ENCODE measurements at regions not wholly inside any gene's neighbourhood (a gene's known extent, or its start where the extent isn't known, plus 50 kb on each side); places are given as distances from the start of the nearest gene placed in this dataset.

DNA sequence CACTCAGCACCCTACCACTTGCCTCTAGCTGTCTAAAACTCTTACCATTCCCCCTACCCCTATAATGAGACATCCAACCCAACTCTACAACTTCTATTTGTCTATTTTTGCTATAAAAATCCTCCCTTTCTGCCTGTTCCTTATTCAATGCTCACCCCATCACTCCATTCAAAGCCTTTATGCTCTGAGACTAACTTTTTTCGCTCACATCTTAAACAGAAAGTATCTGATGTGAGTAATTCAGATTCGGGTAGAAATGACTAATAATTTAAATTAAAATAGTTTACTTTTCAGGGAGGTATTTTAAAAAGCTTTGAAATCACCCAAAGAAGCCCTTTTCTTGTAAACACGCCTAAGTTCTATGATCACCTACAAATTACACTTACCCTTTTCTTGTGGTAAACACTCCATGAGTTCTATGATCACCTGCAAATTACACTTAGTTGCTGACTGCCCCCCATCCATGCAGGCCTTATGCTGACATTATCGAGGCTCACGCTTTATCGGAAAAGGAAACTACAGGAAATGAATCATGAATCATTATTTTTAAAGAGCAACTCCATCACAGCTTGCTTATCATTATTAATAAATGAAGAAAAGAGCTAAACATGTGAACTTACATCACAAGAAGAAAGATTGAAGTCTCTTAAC is 168.7 kb upstream of the PPP1R2C start:
- DNase-seq (ENCODE audit: low read depth in 2 of 2) = no peak

DNA sequence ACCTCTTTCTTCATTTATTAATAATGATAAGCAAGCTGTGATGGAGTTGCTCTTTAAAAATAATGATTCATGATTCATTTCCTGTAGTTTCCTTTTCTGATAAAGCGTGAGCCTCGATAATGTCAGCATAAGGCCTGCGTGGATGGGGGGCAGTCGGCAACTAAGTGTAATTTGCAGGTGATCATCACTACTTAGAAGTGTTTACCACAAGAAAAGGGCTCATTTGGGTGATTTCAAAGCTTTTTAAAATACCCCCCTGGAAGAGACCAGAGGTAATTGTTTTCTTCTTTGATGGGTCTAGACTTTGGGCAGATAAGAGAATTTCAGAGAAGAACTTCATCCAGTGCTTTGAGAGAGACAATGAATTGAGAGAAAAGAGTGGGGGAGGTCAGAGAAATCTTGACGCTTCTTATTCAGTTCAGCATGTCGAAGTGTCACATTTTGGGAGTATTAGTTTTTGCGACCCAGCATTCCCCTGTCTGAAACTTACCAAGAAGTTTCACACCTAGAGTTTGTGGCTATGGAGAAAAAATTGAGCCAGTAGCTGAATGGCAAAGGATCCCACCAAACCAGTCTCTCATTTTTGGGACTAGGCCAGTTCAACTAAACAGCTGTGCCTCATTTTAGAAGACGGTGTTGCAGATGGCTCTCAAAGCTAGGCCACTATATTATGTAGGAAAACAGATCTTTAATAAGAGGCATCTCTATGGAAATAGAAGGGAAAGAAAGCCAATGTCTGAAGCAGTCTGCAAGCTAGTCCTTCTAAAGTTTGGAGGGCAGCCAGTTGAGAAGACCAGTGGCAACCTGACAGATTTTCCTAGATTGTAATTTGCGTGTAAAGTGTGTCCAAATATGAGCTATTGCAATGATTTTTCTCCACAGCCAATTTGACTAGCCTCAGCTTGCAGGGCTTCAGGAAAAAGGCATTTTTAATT is 171.0 kb upstream of the PPP1R2C start:
- DNase-seq (ENCODE audit: low read depth in 2 of 2) = no peak

DNA sequence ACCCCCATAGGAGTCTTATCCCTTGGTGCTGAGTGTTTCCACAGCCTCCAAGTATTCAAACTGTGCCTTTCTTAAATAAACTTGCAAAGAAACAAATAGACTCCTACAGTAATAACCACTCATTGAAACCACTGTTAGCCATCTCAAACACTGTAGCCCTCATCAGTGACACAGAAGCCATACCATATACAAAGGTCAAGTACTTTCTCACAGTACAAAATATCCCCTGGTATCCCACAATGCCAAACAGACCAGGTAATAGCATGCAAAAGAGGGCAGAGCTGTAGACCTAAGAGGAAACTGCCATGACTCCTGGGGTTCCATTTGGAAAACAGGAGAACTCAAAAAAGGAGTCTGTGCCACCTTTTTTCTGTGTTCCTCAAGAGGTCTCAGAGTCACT is 173.8 kb upstream of the PPP1R2C start:
- DNase-seq (ENCODE audit: low read depth in 2 of 2) = no peak

DNA sequence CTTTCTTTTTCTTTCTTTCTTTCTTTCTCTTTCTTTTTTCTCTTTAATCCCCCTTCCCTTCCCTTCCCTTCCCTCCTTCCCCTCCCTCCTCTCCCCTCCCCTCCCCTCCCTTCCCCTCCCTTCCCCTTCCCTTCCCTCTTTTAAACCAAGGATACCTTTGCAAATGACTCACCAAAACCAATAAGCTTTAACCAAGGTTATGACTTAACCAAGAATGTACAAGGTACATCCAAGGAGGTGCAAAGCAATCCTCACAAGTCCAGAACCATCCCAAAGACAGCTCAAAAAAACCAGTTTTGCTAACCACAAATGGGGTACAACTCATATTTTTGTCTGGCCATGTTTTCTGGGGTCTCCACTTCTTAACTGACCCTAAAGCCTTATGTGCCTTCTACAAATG is 174.7 kb upstream of the PPP1R2C start:
- no peak for DNase-seq (ENCODE audit: low read depth in 2 of 2)

DNA sequence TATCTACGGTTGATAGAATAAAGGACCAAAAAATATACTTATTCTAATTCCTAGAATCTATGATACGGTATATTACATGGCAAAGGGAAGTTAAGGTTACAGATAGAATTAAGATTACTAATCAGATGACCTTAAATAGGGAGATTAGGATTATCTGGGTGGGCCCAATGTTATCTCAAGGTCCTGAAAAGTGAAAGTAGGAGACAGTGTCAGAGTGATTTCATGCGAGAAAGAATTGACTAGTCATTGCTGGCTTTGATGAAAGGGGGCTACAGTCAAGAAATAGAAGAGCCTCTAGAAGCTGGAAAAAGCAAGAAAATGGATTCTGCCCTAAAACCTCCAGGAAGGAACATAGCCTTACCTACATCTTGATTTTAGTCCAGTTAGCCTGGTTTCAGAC is 176.9 kb upstream of the PPP1R2C start:
- no peak for DNase-seq (ENCODE audit: low read depth in 2 of 2)

DNA sequence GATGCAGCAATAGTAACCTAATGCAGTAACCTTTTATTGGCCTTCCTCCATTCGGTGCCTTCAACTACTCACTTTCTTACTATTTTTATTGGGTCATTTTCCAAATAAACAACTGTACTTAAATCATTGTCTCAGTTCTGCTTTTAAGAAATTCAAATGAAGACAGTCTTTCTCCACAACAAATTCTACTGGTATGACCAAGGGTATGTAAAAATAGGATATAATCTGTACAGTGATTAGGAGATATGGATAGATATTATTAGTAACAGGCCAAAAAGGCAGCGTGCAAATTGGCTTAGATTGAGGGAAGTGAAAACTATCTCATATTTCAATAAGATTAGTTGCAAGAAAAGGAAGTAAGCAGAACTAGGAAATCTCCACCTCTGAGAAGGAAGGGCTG is 177.4 kb upstream of the PPP1R2C start:
- DNase-seq (ENCODE audit: low read depth in 2 of 2) = no peak

DNA sequence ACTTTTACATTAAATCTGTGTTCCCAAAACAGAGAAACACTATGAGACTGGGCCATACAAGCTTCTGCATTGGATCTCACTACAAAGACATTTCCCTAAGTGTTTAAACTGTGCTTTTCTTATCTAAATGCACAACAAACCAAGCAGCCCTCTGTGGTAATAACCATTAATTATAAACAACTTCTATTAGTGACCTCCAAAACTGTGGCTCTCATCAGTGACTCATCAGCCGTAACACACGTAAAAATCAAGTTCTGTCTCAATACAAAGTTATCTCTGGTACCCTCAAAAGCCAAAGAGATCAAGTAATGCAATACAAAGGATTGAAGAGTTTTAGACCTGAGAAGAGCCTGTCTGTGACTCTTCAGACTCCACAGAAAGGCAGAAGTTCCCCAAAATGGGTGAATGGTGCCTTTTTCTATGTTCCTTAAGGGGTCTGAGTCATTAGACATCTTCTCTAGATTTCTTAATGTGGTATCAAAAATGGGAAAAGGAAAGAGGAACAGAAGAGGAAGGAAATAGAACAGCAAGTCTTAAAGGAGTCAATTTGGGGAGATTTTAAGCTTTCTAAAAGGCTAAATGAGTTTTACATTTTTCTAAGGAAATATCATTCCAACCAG is 189.8 kb upstream of the PPP1R2C start:
- no peak for DNase-seq (ENCODE audit: low read depth in 2 of 2)

DNA sequence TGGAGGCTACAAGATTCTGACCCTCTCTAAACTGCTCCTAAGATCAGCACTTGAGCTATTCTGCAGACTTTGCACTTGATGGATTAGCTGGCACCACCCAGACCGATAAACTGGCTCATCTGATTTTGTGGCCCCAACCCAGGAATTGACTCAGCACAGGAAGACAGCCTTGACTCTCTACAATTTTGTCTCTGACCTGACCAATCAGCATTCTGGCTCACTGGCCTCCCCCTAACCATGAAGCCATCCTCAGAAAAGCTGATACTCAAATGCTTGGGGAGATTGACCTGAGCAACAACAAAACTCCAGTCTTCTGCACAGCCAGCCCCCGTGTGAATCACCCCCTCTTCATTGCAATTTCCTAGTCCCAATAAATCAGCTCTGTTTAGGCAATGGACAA is 195.4 kb upstream of the PPP1R2C start:
- DNase-seq (ENCODE audit: low read depth in 2 of 2) = no peak

DNA sequence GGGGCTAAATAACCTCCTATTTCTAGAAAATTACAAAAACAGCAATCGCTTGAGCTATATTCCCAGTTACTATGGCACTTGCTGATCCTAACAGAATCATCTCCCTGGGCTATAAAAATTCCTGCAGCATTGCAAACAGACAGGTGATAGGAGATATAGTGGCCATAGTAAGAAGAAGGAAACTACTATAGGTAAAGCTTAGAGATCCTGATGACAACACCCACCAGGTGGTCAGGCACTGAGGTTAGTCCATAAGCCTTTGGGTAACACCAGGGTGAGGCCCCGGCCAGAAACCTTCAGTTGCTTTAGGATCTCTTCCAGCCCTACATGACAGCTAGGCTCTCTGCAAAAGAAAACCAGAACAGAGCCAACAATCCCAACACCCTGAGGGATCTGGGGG is 197.9 kb upstream of the PPP1R2C start:
- DNase-seq (ENCODE audit: low read depth in 2 of 2) = no peak

DNA sequence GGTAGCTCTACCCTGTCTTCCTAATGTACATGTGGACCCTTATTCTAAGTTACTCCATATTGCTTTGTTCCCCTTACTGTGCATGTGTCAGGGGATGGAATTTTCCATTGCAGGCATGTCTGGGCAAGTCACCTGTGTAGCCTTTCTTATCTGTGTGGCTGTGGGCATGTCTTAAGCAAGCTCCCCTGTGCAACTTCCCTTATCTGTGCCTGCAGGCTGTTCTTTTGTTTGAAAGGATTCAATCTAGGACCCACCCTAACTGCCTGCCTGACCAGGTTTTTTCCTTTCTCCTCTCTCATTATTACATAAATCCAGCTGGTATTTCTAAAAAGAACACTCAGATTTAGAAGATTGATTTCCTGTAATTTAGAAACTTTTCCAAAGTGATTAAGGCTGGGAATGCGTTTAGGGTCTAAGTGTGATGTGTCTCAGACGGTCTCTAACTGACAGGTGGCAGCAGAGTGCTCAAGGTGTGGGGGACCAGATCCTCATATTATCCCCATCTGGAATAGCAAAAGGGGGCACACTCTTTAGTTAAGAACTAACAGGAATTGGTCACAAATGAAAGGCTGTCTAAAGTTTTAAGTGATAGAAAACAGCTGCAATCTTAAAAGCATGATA is 198.9 kb upstream of the PPP1R2C start:
- DNase-seq (ENCODE audit: low read depth in 2 of 2) = no peak

DNA sequence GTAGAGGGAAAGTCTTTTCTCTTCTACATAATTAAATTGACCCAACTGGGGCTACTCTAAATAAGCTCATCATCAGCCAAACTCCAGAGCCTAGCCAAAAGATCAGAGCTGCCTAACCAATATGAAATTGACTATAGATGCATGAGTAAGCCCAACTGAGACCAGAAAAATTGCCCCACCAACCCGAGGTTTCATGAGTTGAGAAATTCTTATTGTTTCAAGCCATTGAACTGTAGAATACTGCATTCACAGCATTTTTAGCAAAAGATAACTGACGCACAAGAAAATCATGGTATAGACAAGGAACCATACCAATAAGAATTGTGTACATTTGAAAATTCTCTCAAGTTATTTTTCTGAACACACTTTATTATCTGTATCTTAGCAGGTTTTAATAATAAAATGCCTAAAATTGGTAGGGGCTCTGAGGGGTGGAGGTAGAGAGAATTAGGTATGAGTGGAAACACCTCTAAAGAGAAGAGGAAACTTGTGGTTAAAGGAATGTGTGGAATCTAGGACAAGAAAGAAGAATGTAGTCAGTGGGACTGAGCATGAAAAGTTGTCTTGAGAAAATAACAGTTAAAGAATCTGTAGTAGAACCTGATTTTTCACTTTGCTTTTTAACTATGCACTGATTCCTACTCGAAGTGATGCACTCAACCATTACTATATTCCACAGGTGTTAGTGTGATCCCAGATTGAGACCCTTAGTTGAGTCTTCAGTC is 200.9 kb upstream of the PPP1R2C start:
- no peak for DNase-seq (ENCODE audit: low read depth in 2 of 2)

DNA sequence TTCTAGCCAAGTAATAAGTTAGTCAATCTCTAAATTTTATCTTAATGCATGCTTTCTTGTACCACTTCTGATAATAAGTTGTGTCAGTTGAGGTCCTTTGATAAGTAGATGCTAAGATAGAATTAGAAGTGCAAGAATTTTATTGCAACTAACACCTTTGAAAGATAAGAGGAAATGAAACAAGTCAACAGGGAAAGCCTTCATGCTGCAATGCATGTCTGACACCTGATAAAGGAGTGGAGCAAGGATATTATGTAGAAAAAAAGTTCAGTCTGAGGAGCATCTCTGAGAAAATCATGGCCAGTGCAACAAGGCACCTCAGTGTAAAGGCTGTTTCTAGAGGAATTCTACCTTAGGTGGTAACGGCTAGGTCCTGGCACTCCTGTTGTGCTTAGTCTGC is 210.7 kb upstream of the PPP1R2C start:
- no peak for DNase-seq (ENCODE audit: low read depth in 2 of 2)

DNA sequence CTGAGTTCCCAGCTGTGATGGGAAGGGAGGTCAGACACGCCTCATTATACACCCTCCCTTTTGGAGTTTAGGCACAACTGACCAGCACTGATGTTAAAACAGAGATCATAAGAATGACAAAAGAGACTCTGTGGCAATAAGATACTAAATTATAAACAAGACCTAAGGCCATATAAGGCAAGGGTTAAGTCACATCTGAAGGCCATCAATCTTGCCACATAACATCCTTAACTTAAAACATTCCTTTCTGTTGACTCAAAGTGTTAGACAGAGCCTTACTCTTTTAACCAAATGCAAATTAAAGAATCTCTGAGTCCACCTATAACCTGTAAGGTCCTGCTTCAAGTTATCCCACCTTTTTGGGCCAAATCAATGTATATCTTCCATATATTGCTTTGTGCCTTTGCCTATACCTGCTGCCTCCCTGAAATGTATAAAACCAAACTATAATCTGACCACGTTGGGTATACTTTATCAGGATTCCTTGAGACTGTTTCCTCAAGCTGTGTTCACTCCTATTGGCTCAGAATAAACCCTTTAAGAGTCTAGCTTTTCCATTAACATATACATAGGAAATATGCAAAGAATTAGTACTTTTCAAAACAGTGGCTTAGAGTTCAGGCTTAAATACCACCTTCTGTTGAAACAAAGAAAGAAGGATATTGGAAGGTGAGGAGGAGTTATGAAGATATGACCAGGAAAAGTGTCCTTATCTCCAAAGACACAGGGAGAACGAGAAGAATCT is 214.4 kb upstream of the PPP1R2C start:
- no peak for DNase-seq (ENCODE audit: low read depth in 2 of 2)

DNA sequence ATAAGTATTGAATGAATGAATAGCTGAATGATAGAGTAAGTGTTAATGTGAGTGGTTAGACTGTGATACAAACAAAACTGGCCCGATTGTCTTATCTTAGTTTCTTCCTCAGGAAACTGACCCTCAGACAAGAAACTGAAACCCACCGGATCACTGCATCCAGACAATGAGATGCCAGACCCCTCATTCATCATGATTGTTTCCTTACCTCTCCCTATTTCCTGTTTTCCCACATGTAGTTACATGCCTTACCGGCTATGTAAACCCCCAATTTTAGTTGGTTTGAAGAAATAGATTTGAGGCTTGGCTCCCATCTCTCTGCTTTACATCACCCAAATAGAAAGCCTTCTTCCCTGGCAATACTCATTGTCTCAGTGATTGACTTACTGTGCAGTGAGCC is 218.9 kb upstream of the PPP1R2C start:
- no peak for DNase-seq (ENCODE audit: low read depth in 2 of 2)

DNA sequence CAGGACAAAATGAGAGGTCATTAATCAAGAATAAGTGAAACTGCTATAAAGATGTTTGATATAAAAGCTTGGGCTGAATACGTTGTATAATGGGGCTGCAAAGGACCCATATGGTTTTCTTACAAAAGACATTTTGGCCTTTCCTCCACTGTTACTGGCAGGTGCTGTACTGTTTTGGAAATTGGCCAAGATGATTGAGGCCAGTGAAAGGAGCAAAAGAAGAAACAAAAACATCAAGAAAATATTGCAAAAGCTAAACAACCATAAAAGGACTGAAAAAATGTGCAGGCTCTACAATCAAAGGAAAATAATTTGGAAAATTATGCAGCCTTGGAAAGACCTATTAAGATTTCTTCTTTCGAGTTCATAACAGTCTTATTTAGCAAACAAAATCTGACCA is 222.2 kb upstream of the PPP1R2C start:
- DNase-seq (ENCODE audit: low read depth in 2 of 2) = no peak

DNA sequence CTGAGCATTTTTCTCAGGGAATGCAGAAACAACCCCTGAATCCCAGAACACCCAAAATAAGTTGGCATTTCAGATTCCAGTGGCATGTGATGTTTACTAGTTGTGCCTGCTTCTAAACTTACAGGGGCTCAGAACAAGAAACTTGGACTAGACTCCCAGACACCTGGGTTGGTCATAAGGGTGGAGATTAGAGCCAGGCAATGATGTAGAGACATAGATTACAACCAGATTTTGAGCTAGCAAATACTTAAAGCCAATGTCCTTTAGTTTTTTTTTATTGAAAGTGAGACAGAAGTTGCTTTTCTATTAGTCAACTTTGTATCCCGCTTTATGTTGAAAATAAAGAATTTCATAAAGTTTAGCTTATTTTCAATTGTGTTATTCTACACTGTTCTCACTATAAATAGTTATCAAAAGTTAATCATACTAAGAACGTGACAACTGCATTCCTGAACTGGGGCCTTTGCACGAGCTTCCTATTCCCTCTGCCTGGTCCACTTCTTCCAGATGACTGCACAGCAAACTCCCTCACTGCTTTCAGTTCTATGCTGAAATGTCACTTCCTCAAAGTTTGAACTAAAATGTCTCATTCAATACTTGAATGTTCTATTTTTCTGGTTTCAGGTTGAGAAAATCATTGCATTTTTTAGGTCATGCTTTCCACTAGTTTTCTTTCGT is 224.7 kb upstream of the PPP1R2C start:
- DNase-seq (ENCODE audit: low read depth in 2 of 2) = no peak

DNA sequence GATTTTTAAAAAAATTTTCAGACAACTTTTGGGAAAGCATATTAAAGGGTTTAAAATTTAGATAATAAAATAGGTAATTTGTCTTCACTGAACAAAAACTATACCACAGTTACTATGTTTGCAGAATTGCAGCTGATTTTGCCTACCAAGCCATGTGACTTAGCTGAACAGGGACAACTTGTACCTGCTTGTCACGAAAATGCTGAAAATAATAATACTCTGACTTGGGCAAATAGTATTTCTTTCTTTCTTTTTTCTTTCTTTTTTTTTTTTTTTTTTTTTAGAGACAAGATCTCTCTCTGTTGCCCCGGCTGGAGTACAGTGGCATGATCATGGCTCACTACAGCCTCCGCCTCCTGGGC is 225.2 kb upstream of the PPP1R2C start:
- no peak for DNase-seq (ENCODE audit: low read depth in 2 of 2)

DNA sequence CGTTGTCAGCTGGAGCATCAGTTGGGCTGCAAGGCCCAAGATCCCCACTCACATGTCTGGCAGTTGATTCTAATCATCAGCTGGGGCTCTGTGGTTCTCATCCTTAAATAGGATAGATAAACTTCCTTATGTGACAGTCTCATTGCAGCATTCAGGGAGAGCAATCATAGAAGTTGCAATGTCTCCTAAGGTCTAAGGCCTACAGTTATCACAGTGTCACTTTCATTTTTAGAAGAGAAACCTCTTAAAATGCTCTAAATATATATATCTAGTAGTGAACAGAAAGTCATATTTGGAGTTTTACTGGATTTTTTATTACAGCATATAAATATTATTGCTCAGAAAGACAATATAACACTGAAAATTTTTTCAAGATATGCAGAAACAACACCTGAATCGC is 226.0 kb upstream of the PPP1R2C start:
- no peak for DNase-seq (ENCODE audit: low read depth in 2 of 2)

DNA sequence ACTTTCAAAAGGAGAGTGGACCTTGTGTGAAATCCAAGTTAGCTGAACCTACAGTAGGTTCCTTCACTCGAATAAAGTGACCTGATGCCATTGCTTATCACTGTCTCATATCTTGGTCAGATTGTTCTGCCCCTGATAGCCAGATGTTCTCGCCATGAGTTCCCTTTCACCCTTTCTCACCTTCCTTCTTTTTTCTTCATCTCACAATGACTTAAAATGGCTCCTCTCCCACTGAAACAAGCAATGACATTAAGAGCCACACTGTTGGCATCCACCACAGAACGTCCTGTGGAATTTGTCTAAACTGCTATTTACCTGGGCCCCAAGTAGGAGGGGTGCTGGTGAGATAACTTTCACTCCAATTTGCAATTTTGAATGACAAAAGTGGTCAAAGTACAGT is 227.6 kb upstream of the PPP1R2C start:
- no peak for DNase-seq (ENCODE audit: low read depth in 2 of 2)

DNA sequence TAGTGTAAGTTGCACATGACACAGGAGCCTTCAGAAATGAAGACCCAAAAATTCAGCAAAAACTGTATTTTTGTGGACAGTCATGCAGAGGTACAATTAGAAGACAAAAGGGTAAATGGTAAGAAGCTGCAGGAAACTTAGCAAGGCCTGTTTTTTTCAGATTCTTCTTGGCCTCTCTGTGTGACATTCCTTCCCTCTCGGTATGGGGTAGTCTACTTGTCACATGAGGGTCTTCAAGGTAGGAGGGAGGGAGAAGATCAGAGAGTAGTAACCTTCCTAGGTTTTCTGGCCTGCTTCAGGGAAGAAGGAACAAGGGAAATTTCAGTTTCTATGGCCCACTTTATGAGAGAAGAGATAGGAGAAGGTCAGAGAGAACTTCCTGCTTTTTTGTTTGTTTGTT is 230.4 kb upstream of the PPP1R2C start:
- no peak for DNase-seq (ENCODE audit: low read depth in 2 of 2)

DNA sequence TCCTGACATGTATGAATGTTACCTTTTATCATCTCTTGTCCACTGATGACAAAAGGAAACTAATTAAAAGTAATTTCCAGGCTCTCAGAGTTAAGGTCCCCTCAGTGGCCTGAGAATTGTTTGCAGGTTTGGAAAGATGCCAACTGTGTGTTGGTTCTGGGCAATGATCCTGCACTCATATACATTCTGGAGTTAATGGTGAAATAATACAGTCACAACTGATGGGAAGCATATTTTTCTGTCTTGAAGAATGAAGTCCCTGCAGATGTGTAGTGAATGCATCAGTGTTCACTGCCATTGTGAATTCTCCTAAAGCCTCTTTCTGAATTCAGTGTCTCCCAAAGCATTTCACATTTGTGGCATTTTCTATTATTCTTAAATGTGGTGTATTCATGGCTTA is 238.1 kb upstream of the PPP1R2C start:
- DNase-seq (ENCODE audit: low read depth in 2 of 2) = no peak
